Neural cell (in vitro differentiated cells): ENCODE measurements at regions not wholly inside any gene's neighbourhood (a gene's known extent, or its start where the extent isn't known, plus 50 kb on each side); places are given as distances from the start of the nearest gene placed in this dataset.

ENCODE experiments used
- CTCF ChIP-seq: fragments of 450-650 bp; IDR thresholded peaks from 2 replicates; pipeline ENCODE4 v1.5.1; 2014; ENCODE audit warnings: antibody characterized with exemption, mild to moderate bottlenecking, moderate library complexity; ENCODE audit not compliant: poor library complexity, severe bottlenecking
- EP300 ChIP-seq: fragments of 450-650 bp; conservative IDR thresholded peaks from 2 replicates; pipeline ENCODE4 v1.6.1; 2014; ENCODE audit warnings: antibody characterized with exemption, mild to moderate bottlenecking, moderate library complexity; ENCODE audit not compliant: poor library complexity, severe bottlenecking
- EZH2 ChIP-seq: fragments of 200-600, 300-800 bp; shearing (Covaris generic), sonication (generic); IDR thresholded peaks from 2 replicates; pipeline ENCODE4 v1.6.1; 2014; ENCODE audit warnings: antibody characterized with exemption, low read length, borderline replicate concordance, mild to moderate bottlenecking; ENCODE audit not compliant: insufficient read depth, poor library complexity, severe bottlenecking
- MXI1 ChIP-seq: fragments of 450-650 bp; conservative IDR thresholded peaks from 2 replicates; pipeline ENCODE4 v1.6.1; 2014; ENCODE audit warnings: antibody characterized with exemption, mild to moderate bottlenecking; ENCODE audit not compliant: poor library complexity, severe bottlenecking
- POLR2AphosphoS5 ChIP-seq: IDR thresholded peaks from 2 replicates; pipeline ENCODE4 v1.6.1; 2012
- RAD21 ChIP-seq: fragments of 450-650 bp; conservative IDR thresholded peaks from 2 replicates; pipeline ENCODE4 v1.6.1; 2014; ENCODE audit warnings: antibody characterized with exemption, mild to moderate bottlenecking, moderate library complexity
- REST ChIP-seq: IDR thresholded peaks from 2 replicates; pipeline ENCODE4 v1.6.1; 2012; ENCODE audit warnings: borderline replicate concordance
- SMC3 ChIP-seq: fragments of 450-650 bp; conservative IDR thresholded peaks from 2 replicates; pipeline ENCODE4 v1.6.1; 2014; ENCODE audit warnings: antibody characterized with exemption, mild to moderate bottlenecking, moderate library complexity; ENCODE audit not compliant: poor library complexity
- TAF1 ChIP-seq: IDR thresholded peaks from 2 replicates; pipeline ENCODE4 v1.6.1; 2012; ENCODE audit warnings: low read depth

GRCh38 chr7:12889391-12889790, 202.0 kb downstream of the ARL4A start:
- TF ChIP-seq CTCF, result no peak
- TF ChIP-seq RAD21, result no peak
- no peak for TF ChIP-seq EP300
- no peak for TF ChIP-seq EZH2
- TF ChIP-seq SMC3, result no peak
- TF ChIP-seq REST, result no peak
- no peak for TF ChIP-seq POLR2AphosphoS5
- TF ChIP-seq TAF1, result no peak
- TF ChIP-seq MXI1, result no peak
